AG09309 (cell line): ENCODE measurements at regions not wholly inside any gene's neighbourhood (a gene's known extent, or its start where the extent isn't known, plus 50 kb on each side); places are given as distances from the start of the nearest gene placed in this dataset.

Experiments used
- DNase-seq: peaks from one replicate; pipeline ENCODE4 v3.0.0-alpha.2; 2010; ENCODE audit warnings: low read depth
- H3K4me3 ChIP-seq: 2 replicates; pipeline ENCODE4 v1.5.1; 2011; ENCODE audit warnings: mild to moderate bottlenecking, low read depth, low read length, moderate library complexity; ENCODE audit not compliant: control insufficient read depth
- TF ChIP-seq, protein P1 (sequence below): IDR thresholded peaks from 2 replicates; pipeline ENCODE4 v1.5.1; 2011; ENCODE audit warnings: mild to moderate bottlenecking, low read depth, low read length, inconsistent platforms; ENCODE audit not compliant: insufficient read depth, control insufficient read depth; ENCODE audit errors: missing control alignments

GRCh38 chr2:104432401-104432800 is 421.5 kb upstream of the POU3F3 start:
- no peak for DNase-seq
- no peak overlapping the region for H3K4me3 ChIP-seq
- TF ChIP-seq, protein P1, sequence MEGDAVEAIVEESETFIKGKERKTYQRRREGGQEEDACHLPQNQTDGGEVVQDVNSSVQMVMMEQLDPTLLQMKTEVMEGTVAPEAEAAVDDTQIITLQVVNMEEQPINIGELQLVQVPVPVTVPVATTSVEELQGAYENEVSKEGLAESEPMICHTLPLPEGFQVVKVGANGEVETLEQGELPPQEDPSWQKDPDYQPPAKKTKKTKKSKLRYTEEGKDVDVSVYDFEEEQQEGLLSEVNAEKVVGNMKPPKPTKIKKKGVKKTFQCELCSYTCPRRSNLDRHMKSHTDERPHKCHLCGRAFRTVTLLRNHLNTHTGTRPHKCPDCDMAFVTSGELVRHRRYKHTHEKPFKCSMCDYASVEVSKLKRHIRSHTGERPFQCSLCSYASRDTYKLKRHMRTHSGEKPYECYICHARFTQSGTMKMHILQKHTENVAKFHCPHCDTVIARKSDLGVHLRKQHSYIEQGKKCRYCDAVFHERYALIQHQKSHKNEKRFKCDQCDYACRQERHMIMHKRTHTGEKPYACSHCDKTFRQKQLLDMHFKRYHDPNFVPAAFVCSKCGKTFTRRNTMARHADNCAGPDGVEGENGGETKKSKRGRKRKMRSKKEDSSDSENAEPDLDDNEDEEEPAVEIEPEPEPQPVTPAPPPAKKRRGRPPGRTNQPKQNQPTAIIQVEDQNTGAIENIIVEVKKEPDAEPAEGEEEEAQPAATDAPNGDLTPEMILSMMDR, result no peak

DNA sequence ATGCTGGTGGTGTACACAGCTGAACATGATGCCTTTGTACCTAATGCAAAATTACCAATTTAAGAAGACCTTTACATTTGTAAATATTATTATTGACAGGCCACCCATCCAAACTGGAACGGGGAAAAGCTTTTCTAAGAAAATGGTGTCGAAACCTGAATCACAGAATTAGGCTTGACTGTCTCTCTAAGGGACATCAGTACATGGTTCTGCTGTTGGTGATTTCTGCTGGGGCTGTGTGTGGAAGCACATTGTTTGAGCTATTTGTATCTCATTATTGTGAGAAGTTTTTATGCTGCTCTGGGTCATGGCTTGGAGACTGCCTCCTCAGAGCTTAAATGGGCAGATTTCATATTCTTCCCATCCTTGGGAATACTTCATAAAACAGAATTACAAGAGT is 420.9 kb upstream of the POU3F3 start:
- no peak overlapping the region for H3K4me3 ChIP-seq
- no peak for DNase-seq
- TF ChIP-seq, protein P1, result no peak

- TF ChIP-seq, protein P1, result no peak
- DNase-seq, result no peak
- no peak overlapping the region for H3K4me3 ChIP-seq
Observed at GRCh38 chr2:104433657-104434056, 420.3 kb upstream of the POU3F3 start.

DNA sequence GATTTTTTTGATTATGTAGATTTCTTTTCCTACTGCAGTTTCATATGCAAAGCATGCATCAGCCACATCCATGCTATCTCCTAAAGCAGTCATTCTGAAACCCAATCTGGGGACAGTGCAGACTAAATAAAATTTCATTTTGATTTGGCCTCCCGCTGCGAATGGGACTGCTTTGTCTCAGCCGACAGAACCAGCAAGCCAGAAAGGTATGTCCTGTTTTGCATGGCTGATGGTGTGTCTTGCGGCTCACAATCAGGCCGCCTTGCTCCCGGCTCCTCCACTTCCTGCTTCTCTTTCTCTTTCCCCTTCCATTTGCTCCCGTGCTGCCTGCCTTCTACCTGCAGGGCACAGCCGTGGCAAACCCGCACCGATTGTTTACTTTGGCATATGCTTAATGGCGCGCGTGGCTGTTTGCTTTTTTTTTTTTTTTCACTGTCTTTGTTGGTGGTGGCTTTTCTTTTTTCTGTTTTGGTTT is 419.6 kb upstream of the POU3F3 start:
- no peak overlapping the region for H3K4me3 ChIP-seq
- no peak for DNase-seq
- TF ChIP-seq, protein P1, result no peak

GRCh38 chr2:104434966-104435365 is 418.9 kb upstream of the POU3F3 start:
- TF ChIP-seq, protein P1, result no peak
- no peak for DNase-seq
- no peak overlapping the region for H3K4me3 ChIP-seq

DNA sequence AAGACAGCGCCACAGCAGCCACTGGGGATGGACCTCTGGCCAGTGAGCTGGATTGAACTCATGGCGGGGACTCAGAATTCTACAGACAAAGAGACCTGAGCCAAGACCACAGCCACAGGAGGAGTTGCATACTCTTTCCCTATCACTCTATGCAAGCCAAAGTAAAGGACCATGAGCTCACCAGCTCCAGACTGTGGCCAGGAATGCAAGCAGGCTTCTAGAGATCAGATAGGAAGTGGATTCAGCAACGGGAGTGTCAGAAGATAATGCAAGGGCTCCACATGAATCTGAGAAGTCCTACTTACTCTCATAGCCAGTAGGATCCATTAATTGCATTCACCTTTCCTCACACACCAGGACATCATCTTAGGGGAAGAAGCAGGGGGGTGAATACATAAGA is 415.4 kb upstream of the POU3F3 start:
- H3K4me3 ChIP-seq, result no peak overlapping the region
- TF ChIP-seq, protein P1, result no peak
- DNase-seq, result no peak

DNA sequence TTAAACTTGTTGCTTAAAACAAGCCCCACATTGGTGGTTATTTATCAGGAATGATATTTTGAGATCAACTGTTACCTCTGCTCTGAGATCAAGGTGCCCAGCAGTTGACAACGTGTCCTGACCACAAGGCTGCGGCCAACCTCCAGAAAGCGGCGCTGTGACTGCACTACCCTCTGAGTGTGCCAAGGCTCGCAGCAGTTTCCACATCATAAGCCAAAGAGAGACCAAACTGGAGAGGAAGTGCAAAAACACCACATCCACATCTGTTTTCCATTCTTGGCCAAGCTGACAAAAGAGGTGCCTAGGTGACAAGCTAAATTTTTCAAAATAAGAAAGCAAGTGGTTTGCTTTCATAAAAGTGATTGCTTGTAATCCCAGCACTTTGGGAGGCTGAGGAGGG is 410.8 kb upstream of the POU3F3 start:
- no peak overlapping the region for H3K4me3 ChIP-seq
- no peak for DNase-seq
- TF ChIP-seq, protein P1, result no peak
